MM.1S (cell line): ENCODE measurements at regions not wholly inside any gene's neighbourhood (a gene's known extent, or its start where the extent isn't known, plus 50 kb on each side); places are given as distances from the start of the nearest gene placed in this dataset.

ENCODE experiments used
- EZH2 ChIP-seq: fragments of 300-600 bp; sonication (generic); optimal IDR thresholded peaks from 2 replicates; pipeline ENCODE3; 2017; ENCODE audit warnings: low read depth, mild to moderate bottlenecking, antibody characterized with exemption, low read length, mixed read lengths
- EZH2phosphoT487 ChIP-seq: fragments of 300-600 bp; sonication (generic); IDR thresholded peaks from 2 replicates; pipeline ENCODE4 v1.6.1; 2018; ENCODE audit warnings: antibody characterized with exemption, low read length
- TF ChIP-seq, protein P1 (sequence below): fragments of 300-600 bp; sonication (generic); IDR thresholded peaks from 2 replicates; pipeline ENCODE4 v1.5.1; 2016; ENCODE audit warnings: antibody characterized with exemption, low read length, mixed read lengths

- TF ChIP-seq, protein P1, sequence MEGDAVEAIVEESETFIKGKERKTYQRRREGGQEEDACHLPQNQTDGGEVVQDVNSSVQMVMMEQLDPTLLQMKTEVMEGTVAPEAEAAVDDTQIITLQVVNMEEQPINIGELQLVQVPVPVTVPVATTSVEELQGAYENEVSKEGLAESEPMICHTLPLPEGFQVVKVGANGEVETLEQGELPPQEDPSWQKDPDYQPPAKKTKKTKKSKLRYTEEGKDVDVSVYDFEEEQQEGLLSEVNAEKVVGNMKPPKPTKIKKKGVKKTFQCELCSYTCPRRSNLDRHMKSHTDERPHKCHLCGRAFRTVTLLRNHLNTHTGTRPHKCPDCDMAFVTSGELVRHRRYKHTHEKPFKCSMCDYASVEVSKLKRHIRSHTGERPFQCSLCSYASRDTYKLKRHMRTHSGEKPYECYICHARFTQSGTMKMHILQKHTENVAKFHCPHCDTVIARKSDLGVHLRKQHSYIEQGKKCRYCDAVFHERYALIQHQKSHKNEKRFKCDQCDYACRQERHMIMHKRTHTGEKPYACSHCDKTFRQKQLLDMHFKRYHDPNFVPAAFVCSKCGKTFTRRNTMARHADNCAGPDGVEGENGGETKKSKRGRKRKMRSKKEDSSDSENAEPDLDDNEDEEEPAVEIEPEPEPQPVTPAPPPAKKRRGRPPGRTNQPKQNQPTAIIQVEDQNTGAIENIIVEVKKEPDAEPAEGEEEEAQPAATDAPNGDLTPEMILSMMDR, result no peak
- TF ChIP-seq EZH2, result no peak
- TF ChIP-seq EZH2phosphoT487, result no peak
Measured at GRCh38 chr11:43582863-43583462, 97.6 kb upstream of the HSD17B12 start.
